GM12878 (cell line): ENCODE measurements at regions not wholly inside any gene's neighbourhood (a gene's known extent, or its start where the extent isn't known, plus 50 kb on each side); places are given as distances from the start of the nearest gene placed in this dataset.

ENCODE experiments used
- ATAC-seq: fragments of 200-7000 bp; cut with Tn5 transposase; 3 replicates; pipeline ENCODE4 v1.9.1; 2020; ENCODE audit warnings: mild to moderate bottlenecking, moderate library complexity
- BruUV-seq: library from RNA; stranded (reverse); fragments of 400-500 nt; replicated peaks from 2 replicates; lab custom pipeline; 2021; lab: Mats Ljungman, UMichigan
- CTCF ChIA-PET: fragments of 300-600 bp; sonication (Branson Sonifier 250); formaldehyde crosslinking; extraction: SDS; loops from one replicate; lab custom pipeline; 2021; ENCODE audit warnings: inconsistent platforms; lab: Yijun Ruan, JAX
- POLR2A ChIA-PET: fragments of 350-600 bp; formaldehyde crosslinking; extraction: SDS; loops from one replicate; lab custom pipeline; 2021; ENCODE audit warnings: inconsistent platforms; lab: Charles Lee
- RAD21 ChIA-PET: fragments of 300-600 bp; sonication (Branson Sonifier 250); formaldehyde crosslinking; loops from one replicate; lab custom pipeline; 2023; ENCODE audit warnings: antibody characterized with exemption; ENCODE audit not compliant: unreplicated experiment; lab: Charles Lee
- SMC1A ChIA-PET: fragments of 300-600 bp; sonication (Branson Sonifier 250); formaldehyde crosslinking; loops from one replicate; lab custom pipeline; 2023; ENCODE audit not compliant: unreplicated experiment, uncharacterized antibody; lab: Charles Lee
- DNase-seq: peaks from one replicate; pipeline ENCODE4 v3.0.0-alpha.2; 2011; ENCODE audit warnings: low read depth, low spot score
- FAIRE-seq: peaks from 3 replicates; lab custom pipeline; 2011; peaks lifted over from hg19 to GRCh38; lab: Jason Lieb, UNC
- H2AFZ ChIP-seq: 2 replicates; pipeline ENCODE4 v1.6.0; 2011; ENCODE audit warnings: low read depth, low read length, control low read depth; ENCODE audit not compliant: control insufficient read depth
- H3K27ac ChIP-seq: 2 replicates; pipeline ENCODE4 v1.5.1; 2011; ENCODE audit warnings: control low read depth; ENCODE audit not compliant: control insufficient read depth, insufficient read depth
- H3K27me3 ChIP-seq, 2 experiments: replicated peaks in 1 of 2; 2 replicates each; pipeline versions ENCODE4 v1.6.0 to v1.6.1; 2011; ENCODE audit warnings: low read length in 1 of 2; ENCODE audit not compliant: control insufficient read depth in 2 of 2, insufficient read depth in 2 of 2
- H3K36me3 ChIP-seq, 2 experiments: 2 replicates each; pipeline ENCODE4 v1.5.1; 2011; ENCODE audit warnings: low read length in 1 of 2; ENCODE audit not compliant: control insufficient read depth in 2 of 2, insufficient read depth in 2 of 2
- H3K4me1 ChIP-seq: 2 replicates; pipeline ENCODE4 v1.6.1; 2011; ENCODE audit warnings: mild to moderate bottlenecking, low read length, moderate library complexity, mixed read lengths; ENCODE audit not compliant: control insufficient read depth, insufficient read depth
- H3K4me2 ChIP-seq: 2 replicates; pipeline ENCODE4 v1.6.0; 2011; ENCODE audit warnings: control low read depth; ENCODE audit not compliant: control insufficient read depth, insufficient read depth
- H3K4me3 ChIP-seq: fragments of 200-600 bp; sonication (generic); 2 replicates; pipeline ENCODE4 v1.5.1; 2016
- H3K79me2 ChIP-seq: 2 replicates; pipeline ENCODE4 v1.6.0; 2011; ENCODE audit warnings: low read length; ENCODE audit not compliant: control insufficient read depth, insufficient read depth
- H3K9ac ChIP-seq: 2 replicates; pipeline ENCODE4 v1.8.0; 2011; ENCODE audit warnings: low read length, control low read depth, mixed read lengths; ENCODE audit not compliant: control insufficient read depth, insufficient read depth
- H3K9me3 ChIP-seq: replicated peaks from 3 replicates; pipeline ENCODE4 v1.5.1; 2011; ENCODE audit warnings: mild to moderate bottlenecking, low read length; ENCODE audit not compliant: control insufficient read depth, insufficient read depth
- H4K20me1 ChIP-seq: 2 replicates; pipeline ENCODE4 v1.6.0; 2011; ENCODE audit not compliant: control insufficient read depth, insufficient read depth
- CHD4 ChIP-seq: fragments of 200-600 bp; sonication (generic); IDR thresholded peaks from 2 replicates; pipeline ENCODE4 v1.6.1; 2016; ENCODE audit warnings: mild to moderate bottlenecking
- CUX1 ChIP-seq: IDR thresholded peaks from 2 replicates; pipeline ENCODE4 v1.6.1; 2012; ENCODE audit warnings: improper control_type of control experiment, low read depth, low read length; ENCODE audit not compliant: insufficient replicate concordance
- KLF5 ChIP-seq: fragments of 450-650 bp; IDR thresholded peaks from 2 replicates; pipeline ENCODE4 v1.6.1; 2014; ENCODE audit warnings: mild to moderate bottlenecking; ENCODE audit not compliant: partially characterized antibody
- RAD51 ChIP-seq: fragments of 450-650 bp; IDR thresholded peaks from 2 replicates; pipeline ENCODE4 v1.6.1; 2016; ENCODE audit warnings: moderate library complexity, mild to moderate bottlenecking, inconsistent platforms
- WGBS: methylation state at CpG from one replicate; pipeline ENCODE4 v1.1.6; 2016; ENCODE audit warnings: low lambda C conversion rate; ENCODE audit not compliant: insufficient replicate concordance, insufficient coverage; ENCODE audit errors: missing lambda C conversion rate; 5-methylcytosine and 5-hydroxymethylcytosine counted together
- in situ Hi-C: fragments of 300-500 bp; cut with MboI; formaldehyde crosslinking; loops from 9 replicates; pipeline ENCODE4 v1.14.3; 2018; ENCODE audit warnings: mixed read lengths
- intact Hi-C: fragments of 100-400 bp; cut with micrococcal nuclease; formaldehyde crosslinking; loops from one replicate; pipeline ENCODE4 v1.14.2; 2022; ENCODE audit not compliant: unreplicated experiment

DNA sequence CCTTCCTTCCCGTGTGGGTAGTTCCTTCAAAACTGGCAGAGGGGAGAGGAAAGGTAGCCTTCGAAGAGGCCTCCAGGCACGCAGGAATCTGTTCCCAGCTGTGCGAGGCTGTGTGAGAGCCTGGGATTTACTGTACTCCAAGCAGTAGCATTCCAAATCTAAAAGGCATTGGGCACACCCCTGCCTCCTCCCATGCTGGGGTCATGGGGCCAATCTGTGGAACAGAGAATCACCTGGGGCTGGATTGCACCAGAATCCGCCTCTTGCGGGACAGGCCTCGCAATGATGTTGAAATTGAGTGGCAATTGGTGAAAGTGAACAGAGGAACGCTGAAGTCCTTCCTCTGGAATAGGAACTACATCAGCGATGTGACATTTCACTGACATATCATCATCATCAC, 72.5 kb upstream of the IRX3 start:
- Histone ChIP-seq H2AFZ (no peak overlapping the region), H3K9ac (no peak overlapping the region), H4K20me1 (no peaks in the 10 kb centered on the region), H3K4me1 (no peaks in the 10 kb centered on the region), H3K27ac (no peak overlapping the region), H3K36me3 (no peaks in the 10 kb centered on the region)
- BruUV-seq: no TSS peak
- CTCF ChIA-PET: no interaction called here
- SMC1A ChIA-PET: no interaction called here
- ATAC-seq: no peak
- WGBS: 29% methylated on average over 9 of the region's 9 CpGs
- POLR2A ChIA-PET: no interaction called here
- no peak for TF ChIP-seq CUX1
- no peak for TF ChIP-seq CHD4
- no peak for TF ChIP-seq RAD51
- no peak for TF ChIP-seq KLF5
- TF ChIP-seq, all 136 proteins: peak for 0
- FAIRE-seq (no peak), DNase-seq (no peak)
- intact Hi-C loops: no loop called here
- Histone ChIP-seq H3K4me2 (no peak overlapping the region), H3K79me2 (no peaks in the 10 kb centered on the region), H3K9me3 (no peaks in the 10 kb centered on the region), H3K27me3 (no peaks in the 10 kb centered on the region), H3K4me3 (no peak overlapping the region)
- RAD21 ChIA-PET: no interaction called here
- in situ Hi-C loops: no loop called here
